AG04449 (cell line): ENCODE measurements at regions not wholly inside any gene's neighbourhood (a gene's known extent, or its start where the extent isn't known, plus 50 kb on each side); places are given as distances from the start of the nearest gene placed in this dataset.
"Not testable (repeated sequence)": the region's sequence is repeated elsewhere in the genome, so short reads cannot be mapped to it uniquely, and the experiment has no call there.

Experiments
- CTCF ChIA-PET: fragments of 350-600 bp; formaldehyde crosslinking; extraction: SDS; loops from one replicate; lab custom pipeline; 2021; ENCODE audit warnings: antibody characterized with exemption; lab: Yijun Ruan, JAX
- POLR2A ChIA-PET: fragments of 400-600, 350-600 bp; formaldehyde crosslinking; extraction: SDS; loops from one replicate; lab custom pipeline; 2020; ENCODE audit warnings: antibody characterized with exemption, inconsistent platforms; lab: Yijun Ruan, JAX
- DNase-seq: peaks from one replicate; pipeline ENCODE4 v3.0.0-alpha.2; 2010; ENCODE audit warnings: low read depth, low spot score
- H3K4me3 ChIP-seq: 2 replicates; pipeline ENCODE4 v1.5.1; 2011; ENCODE audit warnings: low read depth, mild to moderate bottlenecking, control low read depth, low read length
- TF ChIP-seq, protein P1 (sequence below): IDR thresholded peaks from one replicate; pipeline ENCODE4 v1.5.1; 2011; ENCODE audit warnings: mild to moderate bottlenecking, moderate library complexity, low read length, control low read depth, inconsistent platforms; ENCODE audit not compliant: insufficient read depth; ENCODE audit errors: missing control alignments

DNA sequence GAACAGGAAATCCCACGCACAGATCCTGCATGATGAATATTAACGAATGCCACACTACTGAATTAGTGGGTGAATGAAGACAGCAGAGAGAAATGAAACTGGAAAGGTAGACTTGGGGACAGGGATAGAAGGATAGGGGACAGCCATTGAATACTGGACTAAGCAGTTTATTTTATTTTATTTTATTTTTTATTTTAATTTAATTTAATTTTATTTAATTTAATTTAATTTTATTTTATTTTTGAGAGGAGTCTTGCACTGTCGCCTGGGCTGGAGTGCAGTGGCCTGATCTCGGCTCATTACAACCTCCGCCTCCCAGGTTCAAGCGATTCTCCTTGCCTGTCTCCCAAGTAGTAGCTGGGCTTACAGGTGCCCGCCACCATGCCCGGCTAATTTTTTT is 385.2 kb downstream of the GPAT3 start:
- CTCF ChIA-PET, result no interaction called here
- TF ChIP-seq, protein P1, sequence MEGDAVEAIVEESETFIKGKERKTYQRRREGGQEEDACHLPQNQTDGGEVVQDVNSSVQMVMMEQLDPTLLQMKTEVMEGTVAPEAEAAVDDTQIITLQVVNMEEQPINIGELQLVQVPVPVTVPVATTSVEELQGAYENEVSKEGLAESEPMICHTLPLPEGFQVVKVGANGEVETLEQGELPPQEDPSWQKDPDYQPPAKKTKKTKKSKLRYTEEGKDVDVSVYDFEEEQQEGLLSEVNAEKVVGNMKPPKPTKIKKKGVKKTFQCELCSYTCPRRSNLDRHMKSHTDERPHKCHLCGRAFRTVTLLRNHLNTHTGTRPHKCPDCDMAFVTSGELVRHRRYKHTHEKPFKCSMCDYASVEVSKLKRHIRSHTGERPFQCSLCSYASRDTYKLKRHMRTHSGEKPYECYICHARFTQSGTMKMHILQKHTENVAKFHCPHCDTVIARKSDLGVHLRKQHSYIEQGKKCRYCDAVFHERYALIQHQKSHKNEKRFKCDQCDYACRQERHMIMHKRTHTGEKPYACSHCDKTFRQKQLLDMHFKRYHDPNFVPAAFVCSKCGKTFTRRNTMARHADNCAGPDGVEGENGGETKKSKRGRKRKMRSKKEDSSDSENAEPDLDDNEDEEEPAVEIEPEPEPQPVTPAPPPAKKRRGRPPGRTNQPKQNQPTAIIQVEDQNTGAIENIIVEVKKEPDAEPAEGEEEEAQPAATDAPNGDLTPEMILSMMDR, result no peak
- H3K4me3 ChIP-seq, result no peak overlapping the region
- POLR2A ChIA-PET, result no interaction called here
- DNase-seq, result no peak

DNA sequence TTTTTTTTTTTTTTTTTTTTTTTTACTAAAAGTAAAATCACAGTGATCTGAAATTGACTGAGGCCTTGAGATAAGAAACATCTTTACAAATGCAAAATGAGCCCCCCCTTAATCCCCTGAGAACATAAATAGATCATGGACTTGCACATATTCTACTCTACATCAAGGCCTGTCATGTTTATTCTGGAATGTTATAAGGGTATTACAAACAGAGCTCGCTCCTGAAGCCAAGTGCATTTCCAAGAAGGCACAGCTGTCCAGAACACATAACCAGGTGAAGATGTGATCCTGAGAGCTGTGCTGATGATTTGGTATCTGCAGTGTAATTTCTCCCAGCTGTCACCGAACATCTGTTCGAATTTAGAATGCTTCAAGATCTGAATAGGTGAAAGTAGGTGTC is 384.5 kb downstream of the GPAT3 start:
- no peak overlapping the region for H3K4me3 ChIP-seq
- TF ChIP-seq, protein P1, result no peak
- CTCF ChIA-PET, result no interaction called here
- no peak for DNase-seq
- POLR2A ChIA-PET, result no interaction called here

DNA sequence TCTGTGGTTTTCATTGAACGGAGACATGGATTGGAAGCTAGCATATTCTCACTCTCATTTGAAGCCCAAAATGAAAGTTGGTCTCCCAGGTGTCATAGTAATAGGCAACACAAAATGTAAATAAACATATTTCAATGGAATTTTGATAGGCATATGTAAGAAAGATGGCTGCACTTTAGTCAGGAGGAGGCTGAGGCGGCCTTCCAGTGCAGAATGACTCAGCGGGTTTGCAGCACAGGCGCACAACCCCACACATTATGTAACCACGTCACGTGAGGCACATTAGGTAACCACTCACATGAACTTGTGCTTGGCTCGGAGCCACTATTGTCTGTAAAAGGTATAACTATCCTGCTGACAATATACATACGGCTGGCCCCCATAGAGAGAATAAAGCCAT is 381.7 kb downstream of the GPAT3 start:
- TF ChIP-seq, protein P1, result no peak
- no peak for DNase-seq
- ChIA-PET CTCF (no interaction called here), POLR2A (no interaction called here)
- H3K4me3 ChIP-seq, result no peak overlapping the region

DNA sequence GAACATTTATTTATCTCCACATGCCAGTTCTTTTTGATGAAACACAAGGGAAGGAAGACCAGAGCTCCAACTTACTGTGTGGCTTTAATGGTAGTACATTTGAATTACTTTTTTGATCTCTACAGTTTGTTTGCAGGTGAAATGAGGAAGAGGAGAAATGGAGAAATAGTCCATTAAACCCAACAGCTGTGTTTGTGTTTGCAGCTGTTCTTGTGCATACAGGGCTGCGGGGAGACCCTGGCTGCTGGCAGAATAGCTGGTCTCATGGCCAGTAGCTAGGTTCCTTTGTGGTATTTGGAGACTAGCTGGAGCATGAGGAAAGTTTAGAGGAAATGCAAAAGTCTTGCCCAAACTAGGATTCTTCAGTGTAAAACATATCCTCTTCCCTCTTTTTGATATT is 374.8 kb downstream of the GPAT3 start:
- CTCF ChIA-PET, result no interaction called here
- TF ChIP-seq, protein P1, result no peak
- POLR2A ChIA-PET, result no interaction called here
- no peak overlapping the region for H3K4me3 ChIP-seq
- DNase-seq, result no peak

DNA sequence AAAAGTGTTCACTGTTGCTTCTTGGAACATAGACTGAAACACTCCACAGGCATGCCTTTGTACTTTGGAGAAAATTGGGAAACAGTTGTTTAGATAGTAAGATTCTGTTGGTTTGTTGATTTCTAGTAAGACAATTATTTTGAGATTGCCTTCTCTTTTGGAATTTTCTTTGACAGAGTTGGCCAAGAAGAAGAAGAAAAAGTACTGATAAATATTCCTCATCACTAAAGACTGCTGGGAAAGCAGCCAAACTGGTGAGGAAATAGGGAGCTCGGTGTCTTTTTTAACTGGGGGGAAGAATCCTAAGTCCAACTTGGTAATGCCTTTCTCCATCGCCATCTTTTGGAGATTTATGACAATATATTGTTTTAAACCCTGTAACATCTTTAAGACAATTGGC is 370.7 kb downstream of the GPAT3 start:
- POLR2A ChIA-PET, result no interaction called here
- no peak for DNase-seq
- TF ChIP-seq, protein P1, result no peak
- no peak overlapping the region for H3K4me3 ChIP-seq
- CTCF ChIA-PET, result no interaction called here

DNA sequence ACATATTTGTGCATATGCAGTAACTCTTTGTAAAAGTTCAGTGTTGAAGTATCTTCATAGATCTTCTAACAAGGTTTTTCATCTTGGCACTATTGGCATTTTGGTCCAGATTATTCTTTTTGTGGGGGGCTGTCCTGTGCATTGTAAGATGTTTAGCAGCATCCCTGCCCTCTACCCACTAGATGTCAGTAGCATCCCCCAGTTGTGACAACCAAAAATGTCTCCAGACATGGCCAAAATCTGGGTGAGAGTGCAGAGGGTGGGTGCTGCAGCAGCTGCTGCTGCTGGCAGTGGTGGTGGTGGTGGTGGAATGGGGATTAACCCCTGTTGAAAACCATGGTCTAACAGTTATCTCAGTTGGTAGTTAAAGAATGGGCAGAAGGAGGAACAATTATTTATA is 370.0 kb downstream of the GPAT3 start:
- CTCF ChIA-PET, result no interaction called here
- TF ChIP-seq, protein P1, result no peak
- POLR2A ChIA-PET, result no interaction called here
- DNase-seq, result no peak
- H3K4me3 ChIP-seq, result no peak overlapping the region

DNA sequence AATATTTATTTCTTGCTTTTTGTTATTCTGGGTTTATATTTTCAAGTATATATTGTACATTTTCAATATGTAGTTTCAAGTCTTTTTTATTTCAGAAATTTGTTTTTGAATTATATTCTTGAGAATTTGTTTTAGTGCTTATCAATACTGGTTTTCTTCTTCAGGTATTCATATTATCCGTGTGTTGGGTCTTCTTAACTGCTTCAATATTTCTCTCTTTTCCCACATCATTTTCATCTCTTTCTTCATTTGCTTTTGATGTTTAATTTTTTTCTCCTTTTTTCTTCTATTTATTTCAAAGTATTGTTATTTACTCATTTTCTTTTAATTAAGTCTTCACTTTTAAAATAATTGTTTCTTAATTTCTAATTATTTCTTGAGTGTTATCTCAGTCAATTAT is 367.8 kb downstream of the GPAT3 start:
- CTCF ChIA-PET, H3K4me3 ChIP-seq, DNase-seq, POLR2A ChIA-PET: not testable (repeated sequence)
